A673 (cell line): ENCODE measurements at regions not wholly inside any gene's neighbourhood (a gene's known extent, or its start where the extent isn't known, plus 50 kb on each side); places are given as distances from the start of the nearest gene placed in this dataset.

Source experiments
- BruUV-seq: library from RNA; stranded (reverse); fragments of 400-500 nt; replicated peaks from 2 replicates; lab custom pipeline; 2021; lab: Mats Ljungman, UMichigan
- CTCF ChIA-PET: fragments of 300-600 bp; sonication (Branson Sonifier 250); formaldehyde crosslinking; loops from one replicate; lab custom pipeline; 2022; ENCODE audit warnings: antibody characterized with exemption; lab: Charles Lee
- POLR2A ChIA-PET: fragments of 300-600 bp; sonication (Branson Sonifier 250); formaldehyde crosslinking; loops from one replicate; lab custom pipeline; 2022; ENCODE audit warnings: antibody characterized with exemption; ENCODE audit not compliant: low non-redundant PET; lab: Charles Lee
- DNase-seq: peaks from one replicate; pipeline ENCODE4 v3.0.0-alpha.2; 2015; ENCODE audit warnings: low spot score
- H3K27ac ChIP-seq: fragments of 200-600 bp; sonication (generic); 2 replicates; pipeline ENCODE4 v1.5.1; 2016; ENCODE audit warnings: mixed run types, low read depth, mild to moderate bottlenecking, mixed read lengths, antibody characterized with exemption, low read length; ENCODE audit not compliant: poor library complexity, severe bottlenecking
- H3K27me3 ChIP-seq: fragments of 200-600 bp; sonication (generic); replicated peaks from 2 replicates; pipeline ENCODE4 v1.6.1; 2017; ENCODE audit warnings: mixed run types, low read depth, mild to moderate bottlenecking, mixed read lengths, antibody characterized with exemption, low read length; ENCODE audit not compliant: insufficient read depth, poor library complexity
- H3K36me3 ChIP-seq: fragments of 200-600 bp; sonication (generic); 2 replicates; pipeline ENCODE4 v1.6.1; 2016; ENCODE audit warnings: mixed run types, mild to moderate bottlenecking, mixed read lengths, antibody characterized with exemption, low read length; ENCODE audit not compliant: insufficient read depth, poor library complexity, severe bottlenecking
- H3K4me1 ChIP-seq: fragments of 200-600 bp; sonication (generic); 2 replicates; pipeline ENCODE4 v1.6.1; 2017; ENCODE audit warnings: mixed run types, mild to moderate bottlenecking, mixed read lengths, antibody characterized with exemption, low read length; ENCODE audit not compliant: insufficient read depth, poor library complexity, severe bottlenecking
- H3K4me3 ChIP-seq: fragments of 200-600 bp; sonication (generic); 2 replicates; pipeline ENCODE4 v1.5.1; 2016; ENCODE audit warnings: low read depth, mixed run types, mild to moderate bottlenecking, mixed read lengths, low read length; ENCODE audit not compliant: poor library complexity, severe bottlenecking
- H3K9me3 ChIP-seq: fragments of 200-600 bp; sonication (generic); 2 replicates; pipeline ENCODE4 v1.6.1; 2016; ENCODE audit warnings: mixed run types, low read depth, mild to moderate bottlenecking, mixed read lengths, antibody characterized with exemption, low read length; ENCODE audit not compliant: poor library complexity, severe bottlenecking
- CTCF ChIP-seq: fragments of 300-800, 200-600 bp; sonication (generic); conservative IDR thresholded peaks from 2 replicates; pipeline ENCODE4 v1.5.1; 2017; ENCODE audit warnings: low read depth, mild to moderate bottlenecking, antibody characterized with exemption, low read length, moderate library complexity, mixed read lengths
- EZH2 ChIP-seq: fragments of 200-600 bp; sonication (generic); IDR thresholded peaks from 2 replicates; pipeline ENCODE4 v1.6.1; 2017; ENCODE audit warnings: borderline replicate concordance, low read depth, mild to moderate bottlenecking, mixed read lengths, antibody characterized with exemption, low read length; ENCODE audit not compliant: poor library complexity, severe bottlenecking
- intact Hi-C: fragments of 100-400 bp; cut with micrococcal nuclease; formaldehyde crosslinking; loops from one replicate; pipeline ENCODE4 v1.10.0; 2022; ENCODE audit not compliant: unreplicated experiment

- DNase-seq, result peak; percentile 74
- POLR2A ChIA-PET, result no interaction called here
Measured at GRCh38 chr4:27129871-27130366, 269.3 kb downstream of the STIM2 start.

GRCh38 chr4:27132497-27132896, 271.9 kb downstream of the STIM2 start:
- TF ChIP-seq EZH2, result no peak
- no peak for TF ChIP-seq CTCF
- Histone ChIP-seq H3K9me3 (no peaks in the 10 kb centered on the region), H3K27me3 (no peaks in the 10 kb centered on the region), H3K4me3 (no peak overlapping the region), H3K36me3 (no peaks in the 10 kb centered on the region), H3K4me1 (no peaks in the 10 kb centered on the region), H3K27ac (no peak overlapping the region)
- CTCF ChIA-PET, result no interaction called here
- intact Hi-C loops, result no loop called here
- no TSS peak for BruUV-seq
- DNase-seq, result no peak
- POLR2A ChIA-PET, result no interaction called here

More at GRCh38 chr4:27129871-27130366, 269.3 kb downstream of the STIM2 start:
- Histone ChIP-seq H3K4me3 (no peak overlapping the region), H3K27me3 (no peaks in the 10 kb centered on the region), H3K36me3 (no peaks in the 10 kb centered on the region), H3K9me3 (no peaks in the 10 kb centered on the region), H3K27ac (no peak overlapping the region), H3K4me1 (no peaks in the 10 kb centered on the region)
- no TSS peak for BruUV-seq
- TF ChIP-seq EZH2, result no peak
- TF ChIP-seq CTCF, result no peak
- intact Hi-C loops, result no loop called here
- CTCF ChIA-PET, result no interaction called here

GRCh38 chr4:27140486-27140885, 279.8 kb downstream of the STIM2 start:
- CTCF ChIA-PET, result no interaction called here
- BruUV-seq, result no TSS peak
- H3K4me3 ChIP-seq, result no peak overlapping the region

More at GRCh38 chr4:27140486-27140885, 279.8 kb downstream of the STIM2 start:
- intact Hi-C loops, result no loop called here
- no peaks in the 10 kb centered on the region for H3K36me3 ChIP-seq
- H3K4me1 ChIP-seq, result no peaks in the 10 kb centered on the region
- H3K9me3 ChIP-seq, result no peaks in the 10 kb centered on the region
- no peak for DNase-seq
- no peaks in the 10 kb centered on the region for H3K27me3 ChIP-seq
- POLR2A ChIA-PET, result no interaction called here
- no peak overlapping the region for H3K27ac ChIP-seq
- no peak for TF ChIP-seq EZH2
- no peak for TF ChIP-seq CTCF
